Suprapubic skin (tissue), 4 donors: ENCODE measurements at regions not wholly inside any gene's neighbourhood (a gene's known extent, or its start where the extent isn't known, plus 50 kb on each side); places are given as distances from the start of the nearest gene placed in this dataset.

Source experiments
- CTCF ChIP-seq, 2 donors: fragments of 200-600 bp in 1 of 2; fragments of 450-650 bp in 1 of 2; sonication (generic) in 1 of 2; IDR thresholded peaks; one replicate each; pipeline ENCODE4 v1.5.1; 2016 to 2019; ENCODE audit warnings: antibody characterized with exemption in 2 of 2, mild to moderate bottlenecking in 1 of 2, moderate library complexity in 1 of 2
- EP300 ChIP-seq: sonication (generic); formaldehyde crosslinking; IDR thresholded peaks from one replicate; pipeline ENCODE4 v1.6.1; 2017; ENCODE audit warnings: antibody characterized with exemption
- POLR2A ChIP-seq, 2 donors: fragments of 450-650 bp; IDR thresholded peaks; one replicate each; pipeline ENCODE4 v1.6.1; 2017; ENCODE audit warnings: antibody characterized with exemption in 2 of 2, mild to moderate bottlenecking in 2 of 2, moderate library complexity in 2 of 2
- POLR2AphosphoS5 ChIP-seq, 3 donors: sonication (generic); formaldehyde crosslinking; IDR thresholded peaks; one replicate each; pipeline ENCODE4 v1.6.1; 2017; ENCODE audit warnings: antibody characterized with exemption in 3 of 3

GRCh38 chr15:19992428-19992827 lies 549.2 kb downstream of the GOLGA6L6 start:
- TF ChIP-seq CTCF (IDR thresholded peaks at IDR 0.05) (no peak), POLR2A (IDR thresholded peaks at IDR 0.05) (no peak), EP300 (no peak), POLR2AphosphoS5 (IDR thresholded peaks at IDR 0.05) (no peak)
